Left cardiac atrium (tissue), 4 donors: ENCODE measurements at regions not wholly inside any gene's neighbourhood (a gene's known extent, or its start where the extent isn't known, plus 50 kb on each side); places are given as distances from the start of the nearest gene placed in this dataset.
"Not testable (repeated sequence)": the region's sequence is repeated elsewhere in the genome, so short reads cannot be mapped to it uniquely, and the experiment has no call there.

Experiments
- ATAC-seq, 2 donors: fragments of 200-7000 bp; cut with Tn5 transposase; one replicate each; pipeline ENCODE4 v1.9.1; 2020; ENCODE audit warnings: mild to moderate bottlenecking in 2 of 2, moderate library complexity in 2 of 2
- DNase-seq: peaks from one replicate; pipeline ENCODE4 v3.0.0-alpha.2; 2020
- intact Hi-C, 2 donors: fragments of 100-400 bp; cut with DNase I; formaldehyde crosslinking; loops; one replicate each; pipeline versions ENCODE4 v1.14.1 to v1.15.1; 2022 to 2023
- donor health status: DM: no; HTN: yes; CAD: no.
- donor health status: DM: no; HTN: yes; CAD: no; lungs with severe emphysema.
- donor health status: DM: yes; HTN: yes; CAD: no.
- donor health status: Dilated cardiomyopathy.

DNA sequence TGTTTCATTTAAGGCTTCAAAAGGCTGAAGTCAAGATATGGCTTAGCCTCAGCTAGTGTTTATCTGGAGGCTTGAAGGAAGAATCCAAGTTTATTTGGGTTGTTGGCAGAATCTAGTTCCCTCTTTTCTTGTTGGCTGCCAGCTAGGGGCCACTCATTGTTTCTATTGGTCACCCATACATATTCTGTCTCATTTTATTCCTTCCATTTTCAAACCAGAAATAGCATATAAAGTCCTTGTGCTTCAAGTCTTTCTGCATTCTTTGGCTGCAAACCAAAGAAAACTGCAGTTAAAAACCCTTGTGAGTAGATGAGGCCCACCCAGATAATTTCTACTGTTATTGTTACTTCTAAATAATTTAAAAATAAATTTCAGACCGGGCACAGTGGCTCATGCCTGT is 301.7 kb downstream of the OXSM start:
- no peak for ATAC-seq
- intact Hi-C loops: no loop called here

DNA sequence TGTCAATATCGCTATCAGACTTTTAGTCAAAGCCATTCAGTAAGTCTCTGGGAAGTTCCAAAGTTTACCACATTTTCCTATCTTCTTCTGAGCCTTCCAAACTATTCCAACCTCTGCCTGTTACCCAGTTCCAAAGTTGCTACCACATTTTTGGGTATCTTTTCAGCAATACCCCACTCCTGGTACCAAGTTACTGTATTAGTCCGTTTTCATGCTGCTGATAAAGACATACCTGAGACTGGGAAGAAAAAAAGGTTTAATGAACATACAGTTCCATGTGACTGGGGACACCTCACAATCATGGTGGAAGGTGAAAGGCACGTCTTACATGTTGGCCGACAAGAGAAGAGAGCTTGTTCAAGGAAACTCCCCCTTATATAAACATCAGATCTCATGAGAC is 307.2 kb downstream of the OXSM start:
- ATAC-seq, DNase-seq, intact Hi-C loops: not testable (repeated sequence)

More for the DNA sequence above, 301.7 kb downstream of the OXSM start:
- DNase-seq: no peak

DNA sequence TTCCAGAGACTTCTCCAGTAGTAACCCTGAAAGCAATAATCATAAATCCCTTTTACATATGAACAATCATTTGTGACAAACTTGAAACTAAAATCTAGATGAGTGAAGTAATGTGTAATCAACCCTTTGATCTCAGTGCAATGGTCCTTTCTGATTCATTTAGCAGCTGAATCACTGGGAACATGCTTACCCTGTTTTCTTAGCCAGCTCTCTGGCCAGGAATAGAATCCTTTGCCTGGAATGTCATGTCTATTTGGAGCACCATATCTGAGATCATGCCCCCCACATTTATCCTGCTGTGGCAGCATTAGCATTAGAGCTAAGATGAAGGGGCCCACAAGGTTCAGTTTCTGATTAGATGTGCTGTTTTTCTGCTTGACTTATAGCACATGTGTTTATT is 309.8 kb downstream of the OXSM start:
- intact Hi-C loops: no loop called here
- DNase-seq (no peak), ATAC-seq (peak; percentile 93 to 94)

DNA sequence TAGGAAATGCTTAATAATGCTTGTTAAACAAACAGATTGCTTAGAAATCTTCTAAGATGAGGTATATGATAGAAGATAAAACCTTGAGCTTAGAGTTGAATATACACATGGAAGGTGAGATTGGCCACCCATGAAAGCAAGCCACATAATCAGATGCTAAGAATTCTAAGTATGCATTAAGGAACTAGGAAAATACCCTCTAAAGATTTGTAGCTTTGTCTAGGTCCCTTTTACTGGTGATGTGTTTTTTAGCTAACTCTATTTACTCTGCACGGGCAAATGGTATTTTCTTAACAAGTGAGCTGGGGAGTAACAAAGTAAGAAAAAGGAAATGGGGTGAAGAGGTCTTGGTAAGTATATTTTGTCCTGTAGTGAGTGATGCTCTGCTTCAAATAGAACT is 310.3 kb downstream of the OXSM start:
- no peak for DNase-seq
- ATAC-seq: no peak
- intact Hi-C loops: no loop called here

DNA sequence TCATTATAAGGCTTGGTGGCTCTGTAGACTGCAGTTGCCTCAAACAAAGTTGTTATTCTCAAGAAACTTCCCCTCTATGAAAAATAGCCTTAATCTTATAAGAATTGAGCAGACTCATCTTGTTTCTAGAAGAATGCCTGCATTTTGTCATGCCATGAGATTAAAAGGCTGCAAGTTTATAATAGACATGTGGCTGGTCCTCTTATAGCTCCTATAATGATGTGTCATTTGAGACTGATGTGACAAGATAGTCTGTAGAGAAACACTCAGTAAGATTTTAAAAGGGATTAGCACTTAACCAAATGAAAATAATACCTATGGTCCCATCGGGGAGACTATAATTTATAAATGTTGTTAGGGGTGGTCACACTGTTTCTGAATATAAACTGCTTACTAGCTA is 312.5 kb downstream of the OXSM start:
- ATAC-seq: no peak
- intact Hi-C loops: no loop called here
- no peak for DNase-seq

DNA sequence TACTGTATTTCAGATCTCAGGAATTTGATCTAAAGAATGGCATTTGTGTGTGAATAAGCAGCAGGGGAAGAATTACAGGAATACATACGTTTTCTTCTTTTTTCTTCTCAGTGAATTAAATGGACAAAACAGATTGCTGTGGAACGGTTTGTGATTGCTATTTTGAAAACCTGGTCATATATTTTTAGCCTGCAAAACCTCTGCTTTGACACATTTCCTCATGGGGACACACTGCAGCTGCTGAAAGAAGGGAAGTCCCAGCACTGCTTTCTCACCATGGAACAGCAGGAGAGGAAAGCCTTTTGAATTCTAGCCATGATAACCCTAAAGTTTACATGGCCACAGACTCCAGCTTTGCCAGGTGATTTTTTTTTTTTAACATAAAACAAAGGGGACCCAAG is 315.0 kb downstream of the OXSM start:
- intact Hi-C loops: no loop called here
- ATAC-seq (peak in 1 of 2 donors; percentile 24), DNase-seq (no peak)

DNA sequence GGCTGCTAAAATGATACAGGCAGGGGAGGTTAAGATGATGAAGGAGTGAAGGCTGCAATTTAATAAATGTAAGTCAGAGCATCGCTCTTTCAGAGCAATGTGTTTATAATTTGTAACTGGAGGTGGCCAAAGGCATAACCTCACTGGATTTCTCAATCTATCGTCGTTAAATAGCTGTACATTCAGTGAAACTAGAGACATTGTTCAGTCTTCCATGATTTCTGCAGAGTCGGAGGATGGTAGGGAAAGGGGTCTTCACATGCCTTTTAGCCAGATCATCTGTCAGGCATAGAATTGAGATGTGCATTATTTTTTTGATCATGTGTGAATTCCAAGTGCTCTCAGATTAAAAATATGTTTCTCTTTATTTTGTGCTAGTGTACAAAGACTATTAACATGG is 315.4 kb downstream of the OXSM start:
- DNase-seq (no peak), ATAC-seq (no peak)
- intact Hi-C loops: no loop called here

DNA sequence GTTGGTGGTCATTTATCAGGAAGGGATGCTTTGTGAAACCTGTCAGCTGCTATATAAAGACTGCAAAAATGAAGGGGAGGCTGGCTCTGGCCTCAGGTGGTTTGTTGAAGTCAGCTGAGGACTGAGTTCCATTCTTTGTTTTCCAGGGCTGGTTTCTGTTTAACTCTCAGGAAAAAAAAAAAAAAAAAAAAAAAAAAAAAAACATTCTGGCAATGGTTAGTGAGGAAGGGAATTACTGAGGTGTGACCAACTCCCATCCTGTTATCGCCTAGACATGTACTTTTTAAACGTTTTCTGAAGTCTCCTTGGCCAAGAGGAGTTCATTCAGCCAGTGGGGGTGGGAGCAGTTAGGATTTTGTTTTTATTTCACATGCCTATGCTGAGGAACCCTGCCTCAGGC is 316.3 kb downstream of the OXSM start:
- intact Hi-C loops: no loop called here
- ATAC-seq (peak; percentile 53 to 87), DNase-seq (no peak)

DNA sequence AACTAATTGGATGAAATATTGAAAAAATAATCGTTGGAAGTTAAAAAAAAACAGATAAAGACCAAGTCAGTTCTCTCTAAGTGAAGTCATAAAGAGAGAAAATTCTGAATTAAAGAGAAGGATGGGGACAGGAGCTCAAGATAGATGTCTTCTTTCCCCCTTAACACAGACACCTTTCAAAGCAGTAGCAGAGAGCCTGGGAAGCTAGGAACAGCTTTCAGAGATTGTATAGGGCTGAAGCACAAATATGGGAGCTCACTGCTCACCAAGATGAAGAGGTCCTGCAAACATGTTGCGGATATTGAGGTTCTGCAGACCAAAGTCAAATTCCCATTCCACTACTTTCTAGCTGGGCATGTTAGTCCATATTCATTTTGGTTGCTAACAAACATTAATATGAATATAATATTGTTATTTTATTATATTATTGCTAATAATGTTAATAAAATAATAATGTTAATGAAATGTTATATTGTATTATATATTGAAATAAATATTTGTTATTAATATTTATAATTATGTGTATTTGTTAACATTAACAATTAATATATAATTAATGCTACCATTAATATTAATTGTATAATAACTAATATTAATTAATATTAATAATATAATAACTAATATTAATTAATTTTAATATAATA is 319.1 kb downstream of the OXSM start:
- no peak for ATAC-seq

DNA sequence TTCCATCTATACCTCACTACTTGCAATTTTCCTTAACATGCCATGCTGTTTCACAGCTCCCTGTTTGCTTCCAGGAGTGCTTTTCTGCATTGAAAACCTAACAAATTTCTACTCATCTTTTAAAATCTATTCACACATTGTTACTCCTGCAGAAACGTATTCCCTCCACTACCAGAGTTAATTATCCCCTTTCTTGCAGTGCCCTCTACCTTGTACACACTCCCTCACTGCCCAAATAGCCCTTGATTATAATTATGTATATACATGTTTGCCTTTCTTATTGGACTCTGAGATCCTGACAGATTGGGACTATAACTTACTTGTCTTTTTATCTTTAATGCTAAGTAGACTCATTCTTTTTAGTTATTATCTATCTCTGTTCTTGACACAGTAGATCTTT is 325.0 kb downstream of the OXSM start:
- intact Hi-C loops: loop anchor here in 1 of 2 donors (10.0 kb wide), 1 partner anchor 210 kb away; no protein-coding TSS in a partner anchor
- ATAC-seq: no peak
- DNase-seq: no peak

More for the DNA sequence above, 319.1 kb downstream of the OXSM start:
- intact Hi-C loops: no loop called here
- DNase-seq: no peak

DNA sequence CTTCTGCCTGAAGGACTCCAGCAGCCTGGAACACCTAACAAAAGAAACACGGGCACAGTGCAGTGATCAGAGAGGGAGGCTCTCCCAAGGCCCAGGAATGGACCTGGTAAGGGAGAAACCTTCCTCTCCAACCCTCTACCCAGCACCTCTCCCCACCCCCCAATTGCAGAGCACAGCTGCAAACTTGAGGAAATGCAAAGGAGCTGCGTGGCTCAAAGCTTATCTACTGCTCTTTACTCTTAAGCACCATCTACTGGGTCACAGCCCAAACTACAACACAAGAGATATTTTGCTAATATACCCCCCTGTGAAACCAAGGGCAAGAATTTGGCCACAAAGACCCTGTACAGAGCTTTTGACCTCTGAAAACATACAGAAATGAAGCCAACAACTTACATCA is 328.3 kb downstream of the OXSM start:
- ATAC-seq (no peak), DNase-seq (no peak)

DNA sequence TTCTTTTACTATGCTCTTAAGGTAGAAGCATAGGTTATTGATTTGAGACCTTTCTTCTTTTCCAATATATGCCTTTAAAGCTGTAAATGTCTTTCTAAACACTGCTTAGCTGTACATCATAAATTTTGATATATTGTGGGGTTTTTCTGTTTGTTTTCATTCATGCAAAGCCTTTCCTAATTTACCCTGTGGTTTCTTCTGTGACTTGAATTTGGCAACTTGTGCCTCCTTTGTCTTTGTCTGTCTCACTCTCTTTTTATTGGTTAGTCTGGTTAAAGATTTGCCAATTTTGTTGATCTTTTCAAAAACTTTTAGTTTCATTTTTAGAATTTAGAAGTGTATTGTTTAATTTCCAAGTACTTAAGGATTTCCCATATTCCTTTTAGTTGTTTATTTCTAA is 343.1 kb downstream of the OXSM start:
- intact Hi-C loops: no loop called here
- no peak for DNase-seq
- no peak for ATAC-seq

More for the DNA sequence above, 328.3 kb downstream of the OXSM start:
- intact Hi-C loops: loop anchor here in 1 of 2 donors (10.0 kb wide), 1 partner anchor 213 kb away; no protein-coding TSS in a partner anchor

DNA sequence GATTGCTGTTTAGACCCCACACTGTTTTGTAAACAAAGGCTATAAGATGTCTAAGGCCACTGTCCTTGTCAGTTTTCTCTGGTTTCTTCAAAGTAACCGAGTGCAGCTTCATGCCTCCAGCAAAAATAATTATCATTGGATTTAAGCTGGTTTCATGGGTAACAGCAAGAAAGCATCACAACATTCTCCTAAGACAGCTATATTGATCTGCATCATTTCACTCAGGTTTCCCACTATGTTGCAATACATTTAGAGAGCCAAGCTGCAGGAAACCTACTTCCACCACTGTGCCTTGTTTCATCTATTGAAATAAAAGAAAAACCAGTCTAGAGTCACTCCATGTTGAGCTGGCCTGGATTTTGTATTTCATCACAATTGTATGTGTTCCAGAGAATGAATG is 351.4 kb downstream of the OXSM start:
- intact Hi-C loops: no loop called here
- DNase-seq (no peak), ATAC-seq (no peak)

DNA sequence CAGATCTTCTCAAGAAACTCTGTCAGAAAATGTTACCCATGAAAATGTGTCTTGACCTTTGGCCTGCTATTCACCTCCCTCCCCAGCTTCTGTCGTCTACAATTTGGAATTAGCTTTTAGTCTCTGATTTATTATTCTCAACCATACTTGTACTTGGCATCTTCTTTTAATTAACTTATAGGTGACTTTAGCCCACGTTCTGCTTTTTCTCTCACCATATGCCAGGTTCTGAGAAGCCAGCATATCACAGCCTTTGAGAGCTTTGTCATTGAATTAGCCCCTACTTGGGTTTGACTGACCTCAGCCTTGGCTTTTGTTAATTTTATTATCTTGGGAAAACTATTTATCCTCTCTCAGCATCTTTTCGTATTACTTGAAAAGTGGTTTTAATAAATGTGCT is 355.9 kb downstream of the OXSM start:
- DNase-seq (no peak), ATAC-seq (no peak)
- intact Hi-C loops: no loop called here

DNA sequence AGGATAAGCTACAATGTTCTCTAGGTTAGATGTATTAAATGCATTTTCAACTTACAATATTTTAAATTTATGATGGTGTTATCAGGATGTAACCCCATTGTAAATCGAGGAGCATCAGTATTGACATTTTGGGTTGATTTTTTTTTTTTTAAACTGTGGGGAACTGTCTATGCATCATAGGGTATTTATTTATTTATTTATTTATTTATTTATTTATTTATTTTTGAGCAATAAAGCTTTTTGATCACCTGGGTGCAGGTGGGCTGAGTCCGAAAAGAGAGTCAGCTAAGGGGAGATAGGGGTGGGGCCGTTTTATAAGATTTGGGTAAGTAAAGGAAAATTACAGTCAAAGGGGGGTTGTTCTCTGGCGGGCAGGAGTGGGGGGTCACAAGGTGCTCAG is 367.5 kb downstream of the OXSM start:
- ATAC-seq, DNase-seq, intact Hi-C loops: not testable (repeated sequence)

DNA sequence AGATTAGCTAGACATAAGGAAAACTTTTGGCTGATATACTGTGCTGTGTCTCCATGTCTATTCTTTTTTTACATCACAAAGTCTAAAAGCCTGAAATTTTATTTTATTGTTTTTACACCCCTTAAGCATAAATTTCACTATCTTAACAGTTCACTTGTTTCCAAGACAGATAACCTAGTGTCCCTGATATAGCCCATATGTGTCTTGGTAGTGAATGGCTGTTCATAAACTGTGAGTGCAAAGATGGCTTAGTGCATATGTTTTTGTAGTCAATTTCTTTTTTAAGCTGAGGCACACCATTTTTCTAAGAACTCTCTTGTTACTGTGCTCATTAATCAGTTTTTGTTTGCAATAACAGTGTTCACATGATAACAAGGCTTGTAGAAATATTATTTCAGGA is 381.1 kb downstream of the OXSM start:
- DNase-seq (no peak), ATAC-seq (no peak)
- intact Hi-C loops: no loop called here

DNA sequence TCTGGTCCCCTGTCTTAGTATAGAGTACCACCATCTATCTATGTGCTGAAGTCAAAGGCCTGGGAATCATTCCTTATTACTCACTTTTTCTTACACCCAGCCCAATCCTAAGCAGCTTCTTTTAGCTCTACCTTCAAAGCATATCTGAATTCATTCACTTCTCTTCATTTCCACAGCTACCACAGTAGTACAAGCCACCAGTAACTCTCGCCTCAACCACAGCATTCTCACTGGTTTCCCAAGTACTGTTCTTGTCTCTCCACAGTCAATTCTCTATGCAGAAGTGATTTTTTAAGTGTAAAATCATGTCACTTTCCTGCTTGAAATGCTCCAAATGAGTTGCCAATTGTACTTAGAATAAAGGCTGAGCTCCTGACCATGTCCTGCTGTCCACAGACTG is 401.7 kb downstream of the OXSM start:
- intact Hi-C loops: no loop called here
- no peak for DNase-seq

DNA sequence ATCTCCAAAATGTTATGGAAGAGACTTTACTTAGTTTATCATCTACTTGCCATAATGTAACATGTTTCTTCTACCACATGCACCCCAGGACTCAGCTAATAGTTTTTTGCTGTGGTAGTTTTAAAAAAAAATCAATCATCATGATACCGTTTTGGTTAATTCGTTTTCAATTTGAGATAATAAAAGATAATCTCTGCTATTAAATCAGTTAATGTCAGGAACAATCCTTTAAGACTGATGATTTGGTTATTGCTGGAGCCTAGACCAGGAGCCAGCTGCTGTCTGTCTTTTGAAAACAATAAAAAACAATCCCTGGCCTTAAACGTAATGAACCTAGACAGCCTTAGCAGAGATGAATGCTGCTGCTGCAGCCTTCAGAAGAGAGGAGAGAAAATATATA is 403.7 kb downstream of the OXSM start:
- DNase-seq (no peak), ATAC-seq (no peak)
- intact Hi-C loops: no loop called here

More for the DNA sequence above, 401.7 kb downstream of the OXSM start:
- ATAC-seq: no peak

DNA sequence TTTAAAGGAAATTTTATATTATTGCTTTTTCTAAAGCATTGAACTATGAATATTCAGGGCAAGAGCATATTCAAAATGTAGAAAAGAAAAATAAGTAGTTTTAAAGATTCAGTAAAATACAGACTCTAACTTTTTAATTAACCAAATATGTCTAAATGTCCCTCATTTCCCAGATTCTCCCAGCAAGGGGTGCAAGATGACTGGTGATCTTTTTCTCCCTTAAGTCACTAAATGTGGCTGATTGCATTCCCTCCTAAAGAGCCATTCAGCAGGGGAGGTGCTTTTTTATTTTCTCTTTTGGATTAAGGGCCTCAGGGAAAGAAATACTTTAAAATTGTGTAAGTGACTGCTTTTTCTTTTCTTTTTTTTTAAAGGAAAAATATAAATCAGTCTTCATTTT is 406.9 kb downstream of the OXSM start:
- ATAC-seq: no peak
- intact Hi-C loops: no loop called here
- DNase-seq: no peak

DNA sequence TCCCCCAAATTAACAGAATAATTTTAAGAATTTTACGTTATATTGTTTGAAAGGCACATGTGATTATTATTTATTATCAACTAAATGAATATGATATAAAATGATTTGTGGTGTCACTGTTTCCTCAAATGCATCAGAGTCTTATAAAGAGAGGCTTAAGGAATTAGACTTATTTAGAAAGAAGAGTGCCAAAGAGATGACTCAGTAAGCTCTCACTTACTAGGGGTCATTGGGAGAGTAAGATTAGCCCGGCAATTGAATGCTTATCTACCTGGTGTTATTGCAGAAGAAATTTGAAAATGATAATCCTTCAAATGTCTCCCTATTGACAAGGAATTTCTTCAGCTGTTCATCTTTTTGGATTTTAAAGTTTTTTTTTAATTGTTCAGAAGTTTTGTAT is 408.7 kb downstream of the OXSM start:
- ATAC-seq (no peak), DNase-seq (no peak)
- intact Hi-C loops: no loop called here

DNA sequence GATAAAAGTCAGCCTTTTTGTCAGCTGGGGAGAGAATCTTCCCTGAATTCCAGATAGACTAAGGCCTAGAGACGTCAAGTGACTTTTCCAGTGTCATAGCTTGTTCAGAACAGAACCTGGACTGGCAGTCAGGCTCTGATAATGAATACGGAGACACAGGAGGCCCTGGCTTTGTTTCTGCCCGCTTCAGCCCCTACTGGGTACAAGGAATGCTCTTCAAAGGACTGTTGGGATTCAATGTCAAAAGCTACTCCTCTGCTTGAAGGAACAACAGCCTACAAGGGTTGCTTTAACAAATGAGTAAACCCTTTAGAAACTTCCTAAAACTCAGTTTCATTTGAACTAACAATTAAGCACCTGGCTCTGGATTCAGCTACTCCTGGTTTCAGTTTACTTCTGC is 412.3 kb downstream of the OXSM start:
- no peak for DNase-seq
- ATAC-seq: no peak
- intact Hi-C loops: no loop called here

DNA sequence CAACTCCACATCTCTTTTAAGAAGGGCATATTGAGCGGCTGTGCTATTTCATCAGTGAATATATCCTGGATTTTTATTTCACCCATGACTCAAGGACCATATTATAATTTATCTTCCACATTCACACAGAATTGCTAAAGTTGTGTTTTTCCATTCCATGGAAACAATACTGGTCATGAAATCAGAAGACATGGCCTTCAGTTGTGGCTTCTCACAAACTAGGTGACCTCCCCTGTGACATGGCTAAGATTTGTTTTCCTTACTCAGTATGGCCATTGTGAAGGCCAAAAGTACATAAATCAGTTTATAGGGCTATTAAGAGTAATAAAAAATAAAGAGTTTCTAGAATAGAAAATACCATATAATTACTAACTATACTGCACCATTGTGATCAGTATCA is 415.6 kb downstream of the OXSM start:
- DNase-seq (no peak), ATAC-seq (no peak)
- intact Hi-C loops: no loop called here
